Adipocyte (in vitro differentiated cells): ENCODE measurements at regions not wholly inside any gene's neighbourhood (a gene's known extent, or its start where the extent isn't known, plus 50 kb on each side); places are given as distances from the start of the nearest gene placed in this dataset.
"Not testable (repeated sequence)": the region's sequence is repeated elsewhere in the genome, so short reads cannot be mapped to it uniquely, and the experiment has no call there.

Experiments
- DNase-seq: peaks from one replicate; pipeline ENCODE4 v3.0.0-alpha.2; 2015; ENCODE audit warnings: low read depth
- H3K27me3 ChIP-seq: replicated peaks from 2 replicates; pipeline ENCODE4 v1.7.0; 2013; ENCODE audit warnings: mild to moderate bottlenecking, low read length, moderate library complexity; ENCODE audit not compliant: control insufficient read depth, insufficient read depth
- H3K36me3 ChIP-seq: 2 replicates; pipeline ENCODE4 v1.7.0; 2013; ENCODE audit warnings: low read length, mild to moderate bottlenecking, moderate library complexity; ENCODE audit not compliant: control insufficient read depth, insufficient read depth, severe bottlenecking
- H3K4me1 ChIP-seq: 2 replicates; pipeline ENCODE4 v1.7.0; 2013; ENCODE audit warnings: mild to moderate bottlenecking, low read length, moderate library complexity; ENCODE audit not compliant: control insufficient read depth, insufficient read depth
- H3K4me3 ChIP-seq: 2 replicates; pipeline ENCODE4 v1.7.0; 2013; ENCODE audit warnings: mild to moderate bottlenecking, low read length, moderate library complexity
- H3K9ac ChIP-seq: 2 replicates; pipeline ENCODE4 v1.7.0; 2013; ENCODE audit warnings: mild to moderate bottlenecking, low read length, moderate library complexity
- H3K9me3 ChIP-seq: 2 replicates; pipeline ENCODE4 v1.7.0; 2013; ENCODE audit warnings: mild to moderate bottlenecking, low read length, moderate library complexity; ENCODE audit not compliant: control insufficient read depth

GRCh38 chr6:156687789-156688619 lies 89.2 kb upstream of the ARID1B start:
- Histone ChIP-seq H3K4me1 (peaks cover 13% of the 10 kb centered on the region), H3K9ac (peak overlapping the region; percentile 92), H3K9me3 (no peaks in the 10 kb centered on the region), H3K36me3 (no peaks in the 10 kb centered on the region), H3K27me3 (no peaks in the 10 kb centered on the region), H3K4me3 (peak overlapping the region; percentile 86)
- DNase-seq: peak; percentile 82

GRCh38 chr6:156686995-156687788 lies 90.0 kb upstream of the ARID1B start:
- peak; percentile 95 for DNase-seq
- peak overlapping the region; percentile 90 for H3K4me3 ChIP-seq
- peak overlapping the region; percentile 96 for H3K9ac ChIP-seq
- no peaks in the 10 kb centered on the region for H3K27me3 ChIP-seq
- H3K36me3 ChIP-seq: no peaks in the 10 kb centered on the region
- peaks cover 13% of the 10 kb centered on the region for H3K4me1 ChIP-seq
- H3K9me3 ChIP-seq: no peaks in the 10 kb centered on the region

- H3K4me3 ChIP-seq: peak overlapping the region; percentile 90
- H3K9ac ChIP-seq: peak overlapping the region; percentile 96
- DNase-seq: peak; percentile 78
- peaks cover 13% of the 10 kb centered on the region for H3K4me1 ChIP-seq
- H3K36me3 ChIP-seq: no peaks in the 10 kb centered on the region
- H3K9me3 ChIP-seq: no peaks in the 10 kb centered on the region
- no peaks in the 10 kb centered on the region for H3K27me3 ChIP-seq
Measured at GRCh38 chr6:156686301-156686994, 90.7 kb upstream of the ARID1B start.

GRCh38 chr6:156685823-156686222 lies 91.4 kb upstream of the ARID1B start:
- Histone ChIP-seq H3K4me1 (peaks cover 13% of the 10 kb centered on the region), H3K9me3 (no peaks in the 10 kb centered on the region), H3K27me3 (no peaks in the 10 kb centered on the region), H3K36me3 (no peaks in the 10 kb centered on the region), H3K4me3 (peak overlapping the region; percentile 90), H3K9ac (peak overlapping the region; percentile 96)
- no peak for DNase-seq

DNA sequence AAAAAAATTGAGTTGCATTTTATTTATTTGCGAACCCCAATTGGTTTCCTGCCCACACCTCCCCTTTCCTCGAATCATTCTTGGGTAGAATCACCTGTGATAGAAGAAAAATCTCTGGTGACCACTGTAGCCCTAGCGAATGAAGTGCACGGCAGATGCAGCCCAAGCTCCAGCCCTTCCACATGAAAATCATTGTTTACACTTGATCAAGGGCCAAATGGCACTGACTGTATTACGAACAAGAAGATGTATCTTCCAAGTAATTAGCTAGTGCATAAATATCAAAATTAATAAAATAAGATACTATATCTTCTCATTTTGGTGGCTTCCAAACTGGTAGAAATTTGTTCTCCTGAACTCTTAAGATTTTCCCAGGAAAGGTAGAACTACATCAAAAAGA lies 93.4 kb upstream of the ARID1B start:
- H3K9me3 ChIP-seq: peaks cover 5% of the 10 kb centered on the region
- no peaks in the 10 kb centered on the region for H3K27me3 ChIP-seq
- peaks cover 13% of the 10 kb centered on the region for H3K4me1 ChIP-seq
- no peak for DNase-seq
- H3K36me3 ChIP-seq: no peaks in the 10 kb centered on the region
- H3K4me3 ChIP-seq: no peak overlapping the region
- no peak overlapping the region for H3K9ac ChIP-seq

DNA sequence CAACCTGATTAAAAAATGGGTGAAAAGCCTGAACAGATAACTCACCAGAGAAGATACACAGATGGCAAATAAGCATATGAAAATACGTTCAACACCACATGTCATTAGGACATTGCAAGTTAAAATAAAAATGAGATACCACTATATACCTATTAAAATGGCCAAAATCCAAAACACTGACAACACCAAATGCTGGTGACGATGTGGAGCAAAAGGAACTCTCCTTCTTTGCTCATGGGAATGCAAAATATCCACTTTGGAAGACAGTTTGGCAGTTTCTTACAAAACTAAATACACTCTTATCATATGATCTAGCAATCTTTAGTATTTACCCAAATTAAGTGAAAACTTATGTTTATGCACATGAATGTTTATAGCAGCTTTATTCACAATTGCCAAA lies 100.5 kb upstream of the ARID1B start:
- Histone ChIP-seq H3K36me3 (no peaks in the 10 kb centered on the region), H3K9me3 (peaks cover 29% of the 10 kb centered on the region), H3K9ac (no peak overlapping the region), H3K4me3 (no peak overlapping the region), H3K4me1 (no peaks in the 10 kb centered on the region), H3K27me3 (no peaks in the 10 kb centered on the region)
- no peak for DNase-seq

GRCh38 chr6:156674197-156674596 lies 103.0 kb upstream of the ARID1B start:
- no peaks in the 10 kb centered on the region for H3K27me3 ChIP-seq
- no peak overlapping the region for H3K4me3 ChIP-seq
- no peaks in the 10 kb centered on the region for H3K4me1 ChIP-seq
- H3K36me3 ChIP-seq: no peaks in the 10 kb centered on the region
- DNase-seq: no peak
- no peak overlapping the region for H3K9ac ChIP-seq
- H3K9me3 ChIP-seq: peaks cover 25% of the 10 kb centered on the region

DNA sequence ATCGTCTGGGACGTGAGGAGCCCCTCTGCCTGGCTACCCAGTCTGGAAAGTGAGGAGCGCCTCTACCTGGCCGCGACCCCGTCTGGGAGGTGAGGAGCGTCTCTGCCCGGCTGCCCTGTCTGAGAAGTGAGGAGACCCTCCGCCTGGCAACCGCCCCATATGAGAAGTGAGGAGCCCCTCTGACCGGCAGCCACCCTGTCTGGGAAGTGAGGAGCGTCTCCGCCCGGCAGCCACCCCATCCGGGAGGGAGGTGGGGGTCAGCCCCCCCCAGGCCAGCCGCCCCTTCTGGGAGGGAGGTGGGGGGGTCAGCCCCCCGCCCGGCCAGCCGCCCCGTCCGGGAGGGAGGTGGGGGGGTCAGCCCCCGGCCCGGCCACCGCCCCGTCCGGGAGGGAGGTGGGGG lies 107.1 kb upstream of the ARID1B start:
- DNase-seq, H3K4me3 ChIP-seq, H3K4me1 ChIP-seq, H3K36me3 ChIP-seq, H3K9ac ChIP-seq, H3K27me3 ChIP-seq: not testable (repeated sequence)
- H3K9me3 ChIP-seq: peaks cover 22% of the 10 kb centered on the region

GRCh38 chr6:156662025-156662445 lies 115.1 kb upstream of the ARID1B start:
- peak; percentile 33 for DNase-seq
- Histone ChIP-seq H3K27me3 (no peaks in the 10 kb centered on the region), H3K4me1 (peaks cover 15% of the 10 kb centered on the region), H3K4me3 (peak overlapping the region; percentile 1), H3K36me3 (no peaks in the 10 kb centered on the region), H3K9me3 (no peaks in the 10 kb centered on the region), H3K9ac (no peak overlapping the region)

GRCh38 chr6:156660389-156660788 lies 116.8 kb upstream of the ARID1B start:
- H3K36me3 ChIP-seq: no peaks in the 10 kb centered on the region
- H3K27me3 ChIP-seq: no peaks in the 10 kb centered on the region
- no peak for DNase-seq
- peaks cover 15% of the 10 kb centered on the region for H3K4me1 ChIP-seq
- H3K9me3 ChIP-seq: no peaks in the 10 kb centered on the region
- H3K4me3 ChIP-seq: no peak overlapping the region
- H3K9ac ChIP-seq: no peak overlapping the region

GRCh38 chr6:156659822-156660198 lies 117.4 kb upstream of the ARID1B start:
- Histone ChIP-seq H3K4me3 (no peak overlapping the region), H3K27me3 (no peaks in the 10 kb centered on the region), H3K36me3 (no peaks in the 10 kb centered on the region), H3K9ac (no peak overlapping the region), H3K9me3 (no peaks in the 10 kb centered on the region), H3K4me1 (peaks cover 15% of the 10 kb centered on the region)
- DNase-seq: no peak
